Neuronal stem cell (in vitro differentiated cells): ENCODE measurements at regions not wholly inside any gene's neighbourhood (a gene's known extent, or its start where the extent isn't known, plus 50 kb on each side); places are given as distances from the start of the nearest gene placed in this dataset.

Experiments used
- DNase-seq: peaks from one replicate; pipeline ENCODE4 v3.0.0-alpha.2; 2013; ENCODE audit warnings: low spot score
- H2AFZ ChIP-seq: one replicate; pipeline ENCODE4 v1.6.1; 2013; ENCODE audit warnings: mild to moderate bottlenecking, low read length, inconsistent platforms
- H2AK5ac ChIP-seq: 2 replicates; pipeline ENCODE4 v1.6.1; 2013; ENCODE audit warnings: low read depth, mild to moderate bottlenecking, inconsistent platforms, low read length, moderate library complexity, mixed read lengths
- H2BK120ac ChIP-seq: 2 replicates; pipeline ENCODE4 v1.6.1; 2013; ENCODE audit warnings: low read depth, mild to moderate bottlenecking, inconsistent platforms, low read length, moderate library complexity, mixed read lengths
- H2BK12ac ChIP-seq: one replicate; pipeline ENCODE4 v1.6.1; 2013; ENCODE audit warnings: low read length, inconsistent platforms
- H2BK15ac ChIP-seq: 2 replicates; pipeline ENCODE4 v1.6.1; 2013; ENCODE audit warnings: mild to moderate bottlenecking, low read length, inconsistent platforms, mixed read lengths
- H2BK5ac ChIP-seq: one replicate; pipeline ENCODE4 v1.6.1; 2013; ENCODE audit warnings: inconsistent platforms, mild to moderate bottlenecking, low read length, moderate library complexity
- H3K14ac ChIP-seq: one replicate; pipeline ENCODE4 v1.6.1; 2013; ENCODE audit warnings: low read length, inconsistent platforms
- H3K18ac ChIP-seq: 2 replicates; pipeline ENCODE4 v1.6.1; 2013; ENCODE audit warnings: low read length, inconsistent platforms
- H3K23ac ChIP-seq: 2 replicates; pipeline ENCODE4 v1.6.1; 2013; ENCODE audit warnings: low read depth, mild to moderate bottlenecking, mixed read lengths, low read length, inconsistent platforms; ENCODE audit not compliant: poor library complexity
- H3K27ac ChIP-seq: replicated peaks from 3 replicates; pipeline ENCODE4 v1.5.1; 2013; ENCODE audit warnings: low read length, inconsistent platforms
- H3K27me3 ChIP-seq, 3 experiments: 2 replicates each; pipeline ENCODE4 v1.6.1; 2013; ENCODE audit warnings: low read length in 3 of 3, mild to moderate bottlenecking in 2 of 3, inconsistent platforms in 1 of 3, low read depth in 1 of 3, mixed read lengths in 1 of 3, moderate library complexity in 1 of 3; ENCODE audit not compliant: control insufficient read depth in 3 of 3, insufficient read depth in 3 of 3
- H3K36me3 ChIP-seq, 2 donors: replicated peaks in 1 of 2; 2 replicates each; pipeline ENCODE4 v1.6.1; 2013; ENCODE audit warnings: low read length in 2 of 2; ENCODE audit not compliant: control insufficient read depth in 2 of 2, insufficient read depth in 2 of 2
- H3K4ac ChIP-seq: 2 replicates; pipeline ENCODE4 v1.6.1; 2013; ENCODE audit warnings: inconsistent platforms, mild to moderate bottlenecking, low read length, moderate library complexity
- H3K4me1 ChIP-seq, 2 donors: 1 replicate in 1 of 2; 2 replicates in 1 of 2; pipeline ENCODE4 v1.6.1; 2013; ENCODE audit warnings: low read length in 2 of 2, low read depth in 1 of 2; ENCODE audit not compliant: control insufficient read depth in 2 of 2, insufficient read depth in 1 of 2
- H3K4me2 ChIP-seq: one replicate; pipeline ENCODE4 v1.6.1; 2013; ENCODE audit warnings: mild to moderate bottlenecking, low read length, inconsistent platforms; ENCODE audit not compliant: insufficient read depth, poor library complexity, severe bottlenecking
- H3K4me3 ChIP-seq, 2 donors: 2 replicates each; pipeline ENCODE4 v1.5.1; 2013; ENCODE audit warnings: low read length in 2 of 2, mild to moderate bottlenecking in 2 of 2, inconsistent platforms in 1 of 2, moderate library complexity in 1 of 2
- H3K79me1 ChIP-seq: one replicate; pipeline ENCODE4 v1.6.1; 2013; ENCODE audit warnings: low read depth, mild to moderate bottlenecking, inconsistent platforms, low read length, moderate library complexity
- H3K9ac ChIP-seq: one replicate; pipeline ENCODE4 v1.6.1; 2013; ENCODE audit warnings: mild to moderate bottlenecking, low read depth, low read length, inconsistent platforms; ENCODE audit not compliant: poor library complexity
- H3K9me3 ChIP-seq, 2 donors: replicated peaks in 1 of 2; 2 replicates each; pipeline versions ENCODE3 to v1.6.1; 2013; ENCODE audit warnings: low read length in 2 of 2, mild to moderate bottlenecking in 2 of 2, inconsistent platforms in 1 of 2, low read depth in 1 of 2, mixed read lengths in 1 of 2, moderate library complexity in 1 of 2; ENCODE audit not compliant: control insufficient read depth in 2 of 2, insufficient read depth in 1 of 2
- H4K8ac ChIP-seq: one replicate; pipeline ENCODE4 v1.6.1; 2013; ENCODE audit warnings: low read depth, mild to moderate bottlenecking, inconsistent platforms, low read length, moderate library complexity
- H4K91ac ChIP-seq: one replicate; pipeline ENCODE4 v1.6.1; 2013; ENCODE audit warnings: low read length, low read depth, mild to moderate bottlenecking, inconsistent platforms; ENCODE audit not compliant: poor library complexity
- WGBS, 2 donors: extraction: QIAGEN DNeasy Blood & Tissue Kit; methylation state at CpG; one replicate each; pipeline ENCODE4 v1.1.7; 2013; ENCODE audit warnings: missing lambda C conversion rate in 2 of 2, mixed read lengths in 1 of 2; ENCODE audit not compliant: insufficient read length in 2 of 2, insufficient replicate concordance in 1 of 2; ENCODE audit errors: extremely low coverage in 2 of 2; 5-methylcytosine and 5-hydroxymethylcytosine counted together

DNA sequence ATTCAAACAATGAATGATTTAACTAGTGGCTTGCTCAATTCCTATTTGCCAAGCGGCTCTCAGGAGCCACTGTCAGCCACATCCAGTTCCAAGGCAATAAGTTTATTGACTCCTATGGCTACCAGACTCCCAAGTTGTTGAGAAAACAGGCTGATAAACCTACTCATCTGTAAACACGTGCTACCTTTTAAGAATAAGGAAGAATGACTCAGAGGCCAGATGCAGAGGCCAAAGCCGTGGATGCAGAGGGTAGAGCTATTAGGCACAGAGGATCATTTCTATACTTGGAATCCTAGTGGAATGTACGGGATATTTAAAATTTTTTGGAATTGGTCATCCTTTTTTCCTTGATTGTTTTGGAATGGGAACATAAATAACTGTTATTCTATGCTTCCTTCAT lies 1921.1 kb downstream of the OLFM4 start:
- H3K4ac ChIP-seq: no peak overlapping the region
- H3K9ac ChIP-seq: no peak overlapping the region
- H2BK12ac ChIP-seq: no peak overlapping the region
- DNase-seq: no peak
- H3K27me3 ChIP-seq: no peaks in the 10 kb centered on the region
- no peak overlapping the region for H2BK120ac ChIP-seq
- H3K79me1 ChIP-seq: no peaks in the 10 kb centered on the region
- no peaks in the 10 kb centered on the region for H3K36me3 ChIP-seq
- no peak overlapping the region for H2BK15ac ChIP-seq
- no peak overlapping the region for H3K18ac ChIP-seq
- H3K9me3 ChIP-seq: no peaks in the 10 kb centered on the region
- no peak overlapping the region for H3K27ac ChIP-seq
- no peak overlapping the region for H3K14ac ChIP-seq
- H3K4me2 ChIP-seq: no peak overlapping the region
- no peak overlapping the region for H2BK5ac ChIP-seq
- H2AK5ac ChIP-seq: no peak overlapping the region
- no peak overlapping the region for H3K4me3 ChIP-seq
- no peak overlapping the region for H3K23ac ChIP-seq
- no peak overlapping the region for H4K8ac ChIP-seq
- H4K91ac ChIP-seq: no peak overlapping the region
- no peak overlapping the region for H2AFZ ChIP-seq
- no peaks in the 10 kb centered on the region for H3K4me1 ChIP-seq
- WGBS, 2 donors: no CpG with 5 or more reads among the region's 4 CpGs

DNA sequence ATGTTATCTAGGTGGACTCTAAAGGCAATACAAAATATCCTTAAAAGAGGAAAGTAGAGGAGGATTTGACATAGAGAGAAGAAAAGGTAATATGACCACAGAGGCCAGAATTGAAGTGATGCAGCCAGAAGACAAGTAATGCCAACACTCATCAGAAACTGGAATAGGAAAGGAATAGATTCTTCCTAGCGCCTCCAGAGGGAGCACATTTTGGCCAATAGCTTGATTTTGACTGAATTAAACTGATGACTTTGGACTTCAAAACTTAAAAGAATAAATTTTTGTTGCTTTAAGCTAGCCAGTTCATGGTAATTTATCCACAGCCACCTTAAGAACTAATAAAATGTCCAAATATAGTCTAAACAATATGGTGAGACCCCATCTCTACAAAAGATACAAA lies 1921.9 kb downstream of the OLFM4 start:
- Histone ChIP-seq H3K18ac (no peak overlapping the region), H2AFZ (no peak overlapping the region), H3K9me3 (no peaks in the 10 kb centered on the region), H2BK5ac (no peak overlapping the region), H3K4me3 (no peak overlapping the region), H3K23ac (no peak overlapping the region), H3K27ac (no peak overlapping the region), H3K14ac (no peak overlapping the region), H4K91ac (no peak overlapping the region), H3K4me2 (no peak overlapping the region), H2AK5ac (no peak overlapping the region), H4K8ac (no peak overlapping the region), H2BK15ac (no peak overlapping the region), H3K9ac (no peak overlapping the region), H2BK120ac (no peak overlapping the region), H3K79me1 (no peaks in the 10 kb centered on the region), H3K4ac (no peak overlapping the region), H3K4me1 (no peaks in the 10 kb centered on the region), H3K27me3 (no peaks in the 10 kb centered on the region), H2BK12ac (no peak overlapping the region), H3K36me3 (no peaks in the 10 kb centered on the region)
- no CpG with 5 or more reads among the region's 1 CpG for WGBS, 2 donors
- DNase-seq: no peak

- Histone ChIP-seq H2BK5ac (no peak overlapping the region), H3K27ac (no peak overlapping the region), H3K14ac (no peak overlapping the region), H3K4me2 (no peak overlapping the region), H3K79me1 (no peaks in the 10 kb centered on the region), H3K27me3 (no peaks in the 10 kb centered on the region), H3K4me1 (no peaks in the 10 kb centered on the region), H3K18ac (no peak overlapping the region), H2AK5ac (no peak overlapping the region), H2BK120ac (no peak overlapping the region), H3K9me3 (no peaks in the 10 kb centered on the region), H4K91ac (no peak overlapping the region), H3K36me3 (no peaks in the 10 kb centered on the region), H3K23ac (no peak overlapping the region), H4K8ac (no peak overlapping the region), H3K4ac (no peak overlapping the region), H2AFZ (no peak overlapping the region), H3K9ac (no peak overlapping the region), H3K4me3 (no peak overlapping the region), H2BK12ac (no peak overlapping the region), H2BK15ac (no peak overlapping the region)
- no peak for DNase-seq
- no CpG with 5 or more reads among the region's 1 CpG for WGBS, 2 donors
Observed at GRCh38 chr13:54953786-54954185, 1925.2 kb downstream of the OLFM4 start.

DNA sequence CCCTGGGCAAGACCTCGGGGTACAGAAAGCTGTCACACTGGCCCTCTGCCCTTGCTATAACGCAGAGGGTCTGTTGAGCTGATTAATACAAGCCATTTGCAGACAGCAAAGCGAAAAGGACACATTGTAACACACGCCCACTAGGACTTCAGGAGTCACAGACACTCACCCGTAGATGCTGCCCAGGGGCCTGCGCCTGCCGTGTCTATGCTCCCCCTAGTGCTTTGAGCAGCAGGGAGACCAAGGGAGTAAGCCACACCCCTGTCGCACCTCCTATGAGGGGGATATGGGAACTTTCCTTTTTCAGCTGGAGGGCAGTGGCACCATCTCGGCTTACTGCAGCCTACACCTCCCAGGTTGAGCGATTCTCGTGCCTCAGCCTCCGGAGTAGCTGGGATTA lies 1930.2 kb downstream of the OLFM4 start:
- Histone ChIP-seq H2AFZ (no peak overlapping the region), H2AK5ac (no peak overlapping the region), H3K4ac (no peak overlapping the region), H3K9me3 (no peaks in the 10 kb centered on the region), H3K27me3 (no peaks in the 10 kb centered on the region), H3K4me3 (no peak overlapping the region), H4K91ac (no peak overlapping the region), H3K36me3 (no peaks in the 10 kb centered on the region), H2BK12ac (no peak overlapping the region), H3K18ac (no peak overlapping the region), H3K4me1 (no peaks in the 10 kb centered on the region), H3K27ac (no peak overlapping the region), H3K79me1 (no peaks in the 10 kb centered on the region), H3K9ac (no peak overlapping the region), H3K23ac (no peak overlapping the region), H2BK120ac (no peak overlapping the region), H4K8ac (no peak overlapping the region), H3K4me2 (no peak overlapping the region), H3K14ac (no peak overlapping the region), H2BK15ac (no peak overlapping the region), H2BK5ac (no peak overlapping the region)
- no peak for DNase-seq
- WGBS, 2 donors: no CpG with 5 or more reads among the region's 12 CpGs
